Smooth muscle cell of the brain vasculature (primary cell): ENCODE measurements at regions not wholly inside any gene's neighbourhood (a gene's known extent, or its start where the extent isn't known, plus 50 kb on each side); places are given as distances from the start of the nearest gene placed in this dataset.

ENCODE experiments used
- DNase-seq: peaks from one replicate; pipeline ENCODE4 v3.0.0-alpha.2; 2012; ENCODE audit warnings: low read depth, low spot score

GRCh38 chr16:79372503-79373184, 227.9 kb downstream of the MAF start:
- peak; percentile 4 for DNase-seq

- no peak for DNase-seq
These were observed 229.8 kb downstream of the MAF start for GRCh38 chr16:79370736-79371135.

- no peak for DNase-seq
These were observed 230.7 kb downstream of the MAF start for GRCh38 chr16:79369796-79370195.

DNA sequence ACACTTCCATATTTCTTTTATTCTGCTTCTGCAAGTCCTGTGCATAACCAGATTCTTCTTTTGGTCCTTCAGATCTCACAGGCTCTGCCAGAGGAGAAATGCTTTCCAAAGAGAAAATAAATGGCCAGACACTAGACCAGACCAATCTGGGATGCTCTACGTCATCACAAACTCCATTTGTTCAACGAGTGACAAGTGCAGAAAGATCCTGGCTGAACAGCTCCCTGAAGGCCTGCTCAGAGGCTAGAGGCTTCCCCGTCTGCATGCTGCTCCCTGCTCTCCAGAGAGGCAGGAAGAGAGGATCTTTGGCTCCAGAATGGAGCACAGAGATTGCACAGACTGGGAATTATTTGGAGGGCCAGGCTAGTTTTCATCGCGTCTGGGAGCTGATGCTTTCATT, 232.7 kb downstream of the MAF start:
- no peak for DNase-seq

DNA sequence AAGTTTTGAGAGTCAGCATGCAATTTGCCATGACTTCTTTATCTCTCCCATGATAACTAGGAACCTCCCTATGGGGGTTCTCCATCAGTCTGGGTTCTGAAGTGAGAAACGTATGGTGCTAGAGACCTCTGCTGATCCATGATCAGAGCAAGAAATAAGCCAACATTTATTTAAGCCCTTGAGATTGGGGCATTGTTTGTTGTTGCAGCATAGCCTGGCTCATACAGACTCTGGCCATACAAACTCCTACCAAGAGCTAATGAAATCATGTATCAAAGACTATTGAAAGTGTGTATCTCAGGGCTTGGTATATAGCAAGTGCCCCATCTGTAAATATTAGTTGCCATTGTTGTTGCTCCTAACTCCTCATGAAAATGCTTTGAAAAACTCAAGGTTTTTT, 233.9 kb downstream of the MAF start:
- DNase-seq = no peak

DNA sequence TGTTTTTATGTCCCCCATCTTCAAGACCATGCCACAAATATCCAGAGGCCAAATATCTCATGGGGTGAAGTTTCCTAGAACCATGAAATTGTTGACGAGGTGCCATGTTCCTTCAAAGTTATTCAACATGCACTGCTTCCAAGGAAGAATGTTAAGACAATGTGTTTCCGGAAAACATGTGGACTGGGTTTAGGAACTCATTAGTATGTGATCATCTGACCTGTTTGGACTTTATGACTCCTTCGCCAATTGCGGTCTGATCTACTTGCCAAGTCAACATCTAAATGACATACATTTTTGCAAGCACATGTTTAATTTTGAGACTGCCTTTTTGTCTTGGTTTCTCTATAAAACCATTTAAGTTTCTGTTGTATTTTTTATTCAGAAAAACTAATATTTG, 234.8 kb downstream of the MAF start:
- no peak for DNase-seq

DNA sequence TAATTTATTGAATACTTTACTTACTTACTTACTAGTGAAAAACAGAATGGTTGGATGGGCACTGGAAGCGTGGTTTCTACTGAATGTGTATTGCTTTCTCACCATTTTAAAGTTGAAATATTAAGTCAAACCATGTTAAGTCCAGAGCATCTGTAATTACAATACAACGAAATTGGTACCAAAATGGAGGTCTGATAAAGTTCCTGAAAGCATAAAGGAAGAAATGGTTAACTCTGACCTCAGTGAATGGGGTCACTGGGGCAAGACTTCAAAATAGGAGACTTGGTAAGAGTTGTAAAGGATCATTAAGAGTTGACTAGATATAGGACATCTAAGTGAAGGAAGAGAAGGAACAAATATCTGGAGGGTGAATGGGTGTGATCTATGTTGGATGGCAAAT, 237.1 kb downstream of the MAF start:
- DNase-seq = no peak

DNA sequence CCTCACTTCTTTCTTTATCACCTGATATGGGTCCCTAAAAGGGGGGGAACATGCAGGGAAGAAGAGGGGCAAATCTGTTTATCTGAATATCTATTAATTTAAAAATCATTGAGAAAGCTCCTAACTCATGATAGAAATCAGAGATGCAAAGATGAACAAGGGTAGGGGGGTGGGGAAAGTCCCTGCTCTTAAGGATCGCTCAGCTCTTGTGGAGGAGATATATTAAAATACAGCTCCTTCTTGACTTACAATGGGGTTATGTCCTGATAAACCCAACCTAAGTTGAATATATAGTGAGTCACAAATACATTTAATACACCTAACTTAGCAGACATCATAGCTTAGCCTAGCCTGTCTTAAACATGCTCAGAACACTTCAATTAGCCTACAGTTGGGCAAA, 237.5 kb downstream of the MAF start:
- no peak for DNase-seq

DNA sequence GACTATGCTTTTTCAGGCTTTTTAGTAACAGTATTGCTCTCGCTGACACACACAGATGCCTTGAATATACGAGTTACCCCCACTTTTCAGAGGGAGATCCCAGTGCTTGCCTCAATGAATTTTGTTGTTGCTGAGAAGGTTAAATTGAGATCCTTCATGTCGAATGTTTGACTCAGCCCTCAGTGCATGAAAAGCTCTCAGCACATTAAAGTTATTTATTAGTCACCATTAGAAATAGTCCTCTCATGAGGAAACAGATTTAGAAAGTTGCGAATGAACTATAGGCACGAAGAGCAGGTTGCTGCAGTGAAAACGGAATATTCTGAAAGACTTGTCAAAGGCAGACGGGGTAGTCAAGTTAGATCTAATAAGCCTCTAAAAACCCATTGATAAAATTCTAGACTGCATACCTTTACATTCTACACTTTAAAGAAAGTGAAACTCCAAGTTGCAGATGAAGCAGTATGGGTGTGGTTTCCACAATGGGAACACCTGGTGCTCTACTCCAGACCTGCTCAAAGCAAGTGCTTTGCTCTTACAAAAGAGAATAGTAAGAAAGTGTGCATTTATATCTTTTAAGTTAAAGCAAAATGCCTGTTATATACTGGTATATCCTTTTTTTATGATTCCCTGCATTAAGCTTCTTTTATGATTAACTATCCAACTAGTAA, 238.1 kb downstream of the MAF start:
- DNase-seq = no peak

GRCh38 chr16:79361132-79361751, 239.3 kb downstream of the MAF start:
- DNase-seq = no peak

- DNase-seq = no peak
These were observed 240.3 kb downstream of the MAF start for GRCh38 chr16:79360267-79360666.

DNA sequence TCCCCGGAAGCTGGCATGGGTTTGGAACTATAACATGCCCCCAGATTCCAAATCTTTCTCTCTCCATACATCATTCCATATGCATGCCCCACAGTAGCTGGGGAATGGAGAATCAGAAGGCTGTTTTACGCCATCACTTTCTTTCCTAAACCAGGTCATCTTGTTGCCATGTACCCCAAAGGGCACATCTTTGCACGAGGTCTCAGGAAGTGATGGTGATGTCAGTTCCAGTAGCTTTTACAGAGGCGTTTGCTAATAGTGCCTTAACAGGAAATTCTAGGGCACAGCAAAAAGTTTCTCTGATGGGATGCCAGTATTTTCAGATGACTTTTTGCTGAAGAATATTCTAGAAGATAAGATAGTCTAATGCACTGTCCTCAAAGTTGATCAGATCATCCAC, 241.5 kb downstream of the MAF start:
- no peak for DNase-seq

DNA sequence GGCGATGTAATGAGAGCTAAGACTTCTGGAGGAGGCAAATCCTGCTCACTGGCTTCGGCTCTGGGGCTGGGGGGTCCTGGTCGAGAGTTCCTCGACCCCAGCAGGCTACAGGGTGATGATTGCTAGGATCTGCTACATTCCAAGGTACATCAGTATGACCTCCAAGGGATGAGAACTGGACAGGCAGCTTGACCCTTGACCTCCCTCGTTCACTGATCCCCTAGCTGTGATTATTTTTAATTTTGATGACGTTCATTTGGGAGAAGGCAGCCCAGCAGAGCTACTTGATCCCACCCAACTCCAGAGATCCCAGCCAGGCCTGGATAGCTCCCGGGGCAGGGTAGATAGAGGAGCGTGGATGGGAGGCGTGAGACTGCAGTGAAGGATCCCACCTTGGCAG, 242.3 kb downstream of the MAF start:
- no peak for DNase-seq

DNA sequence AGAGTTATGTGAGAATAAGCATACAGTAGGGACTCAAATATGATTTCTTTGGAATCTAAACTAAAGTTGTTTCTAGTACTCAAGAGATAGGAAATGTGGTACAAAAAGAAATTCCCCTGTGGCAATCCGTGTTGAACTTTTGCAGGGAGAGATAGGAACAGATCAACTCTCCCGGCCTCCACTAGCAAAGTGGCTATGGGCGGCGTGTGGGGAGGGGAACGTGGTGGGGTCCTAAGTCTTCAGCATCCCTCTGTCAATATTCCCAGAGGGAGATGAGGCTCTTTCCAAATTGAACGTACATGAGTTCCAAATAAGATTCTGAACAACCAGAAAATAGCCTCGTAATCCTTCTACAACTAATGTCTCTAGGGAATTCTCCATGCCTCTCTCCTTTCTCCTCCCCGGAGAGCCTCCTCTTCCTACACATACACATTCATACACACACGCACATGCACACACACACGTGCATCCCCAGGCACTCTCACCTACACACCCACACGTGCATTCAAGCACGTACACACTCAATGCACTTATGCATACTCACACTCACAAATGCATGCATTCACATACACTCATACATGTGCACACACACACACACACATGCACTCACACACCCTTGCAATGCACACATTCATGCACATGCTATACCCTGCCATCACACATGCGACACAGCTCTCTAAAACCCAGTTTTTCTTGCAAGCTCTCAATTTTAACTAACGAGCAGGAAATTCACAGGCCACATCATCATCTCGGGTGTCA, 244.8 kb downstream of the MAF start:
- no peak for DNase-seq

DNA sequence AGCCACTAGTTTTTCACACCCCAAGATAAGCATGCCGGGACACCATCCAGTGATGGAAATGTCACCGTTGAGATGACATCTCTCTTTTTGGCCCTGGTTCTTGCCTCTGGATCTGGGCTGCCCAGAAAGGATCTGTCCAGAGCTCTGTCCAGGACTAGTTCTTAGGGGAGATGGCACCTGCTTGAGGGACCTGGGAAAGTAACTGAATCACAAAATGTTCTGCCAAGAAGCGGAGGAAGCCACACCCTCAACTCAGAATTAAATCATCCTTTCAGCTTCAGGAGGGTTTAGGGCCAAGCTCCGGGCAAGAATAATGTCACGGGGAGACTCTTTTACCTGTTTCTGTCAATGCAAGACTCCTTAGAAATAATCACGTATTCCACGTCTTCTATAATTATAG, 248.6 kb downstream of the MAF start:
- no peak for DNase-seq

DNA sequence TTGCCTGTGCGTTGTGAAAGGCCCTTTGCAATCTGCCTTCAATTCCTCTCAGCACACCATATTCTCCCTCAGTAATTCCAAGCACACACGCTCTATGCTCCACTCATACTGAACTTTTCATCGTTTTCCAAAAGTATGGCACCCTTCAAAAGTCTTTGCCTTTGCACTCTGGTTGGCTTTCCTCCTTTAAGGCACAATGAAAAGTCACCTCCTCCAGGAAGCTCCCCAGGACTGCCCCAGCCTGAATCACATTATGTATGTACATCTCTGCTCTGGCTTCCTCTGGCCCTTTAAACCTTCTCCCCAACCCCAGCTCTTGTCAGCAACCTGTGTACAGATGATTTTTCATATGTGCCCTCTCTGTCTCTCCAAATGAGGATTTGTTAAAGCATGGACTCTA, 250.7 kb downstream of the MAF start:
- no peak for DNase-seq

DNA sequence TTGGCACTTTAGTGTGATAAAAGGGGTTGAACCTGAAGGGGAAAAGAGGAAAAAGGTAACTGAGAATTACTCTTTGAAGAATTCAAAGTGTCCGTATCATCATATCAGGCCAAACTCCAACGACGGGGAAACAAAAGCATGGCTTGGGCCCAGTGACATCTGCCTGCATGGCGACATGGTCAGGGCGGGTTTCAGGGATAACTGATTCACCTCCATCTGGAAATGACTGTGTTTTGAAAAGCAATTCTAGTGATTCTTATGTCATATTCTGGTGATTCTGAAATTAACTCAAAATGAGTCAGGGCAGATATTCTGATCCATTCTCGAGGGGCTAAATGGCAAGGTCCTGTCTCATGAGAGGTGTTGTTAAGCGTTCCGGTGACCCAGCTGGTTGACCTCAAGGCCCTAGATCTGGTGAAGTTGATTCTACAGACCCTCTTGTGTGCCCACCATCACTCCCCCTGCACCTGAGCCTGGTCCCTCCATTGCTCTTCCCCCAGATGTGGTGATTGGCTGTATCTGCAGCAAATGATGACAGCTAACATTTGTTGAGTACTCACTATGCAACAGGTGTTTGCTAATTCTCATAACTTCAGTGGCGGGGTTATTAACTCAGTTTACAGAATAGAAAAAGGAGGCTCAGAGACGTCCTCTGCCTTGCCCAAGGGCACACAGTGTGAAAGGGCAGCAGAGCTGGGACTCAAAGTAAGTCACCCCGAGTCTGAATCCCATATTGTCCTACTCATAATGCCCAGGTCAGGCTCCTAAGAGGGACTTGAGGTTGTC, 251.8 kb downstream of the MAF start:
- no peak for DNase-seq

DNA sequence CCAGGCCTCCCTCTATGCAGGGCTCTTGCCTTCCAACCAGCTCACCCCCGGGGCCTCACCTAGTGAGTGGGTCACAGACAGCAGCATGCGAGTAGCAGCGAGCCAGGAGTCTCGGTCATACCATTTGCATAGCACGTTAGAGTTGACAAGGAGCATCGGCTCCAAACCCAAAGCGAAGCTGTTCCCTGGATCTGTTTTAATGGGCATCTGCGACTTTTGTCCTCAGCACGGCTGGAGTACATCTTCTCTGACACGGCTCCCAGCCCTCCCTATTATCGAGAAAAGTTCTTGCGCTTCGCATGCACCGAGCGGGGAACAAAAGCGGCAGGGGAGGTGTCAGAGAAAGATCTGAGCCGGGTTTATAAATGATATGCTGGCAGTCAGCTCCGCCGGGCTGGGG, 253.3 kb downstream of the MAF start:
- DNase-seq = no peak

GRCh38 chr16:79339863-79340262, 260.7 kb downstream of the MAF start:
- DNase-seq = no peak

GRCh38 chr16:79337906-79338305, 262.6 kb downstream of the MAF start:
- no peak for DNase-seq

DNA sequence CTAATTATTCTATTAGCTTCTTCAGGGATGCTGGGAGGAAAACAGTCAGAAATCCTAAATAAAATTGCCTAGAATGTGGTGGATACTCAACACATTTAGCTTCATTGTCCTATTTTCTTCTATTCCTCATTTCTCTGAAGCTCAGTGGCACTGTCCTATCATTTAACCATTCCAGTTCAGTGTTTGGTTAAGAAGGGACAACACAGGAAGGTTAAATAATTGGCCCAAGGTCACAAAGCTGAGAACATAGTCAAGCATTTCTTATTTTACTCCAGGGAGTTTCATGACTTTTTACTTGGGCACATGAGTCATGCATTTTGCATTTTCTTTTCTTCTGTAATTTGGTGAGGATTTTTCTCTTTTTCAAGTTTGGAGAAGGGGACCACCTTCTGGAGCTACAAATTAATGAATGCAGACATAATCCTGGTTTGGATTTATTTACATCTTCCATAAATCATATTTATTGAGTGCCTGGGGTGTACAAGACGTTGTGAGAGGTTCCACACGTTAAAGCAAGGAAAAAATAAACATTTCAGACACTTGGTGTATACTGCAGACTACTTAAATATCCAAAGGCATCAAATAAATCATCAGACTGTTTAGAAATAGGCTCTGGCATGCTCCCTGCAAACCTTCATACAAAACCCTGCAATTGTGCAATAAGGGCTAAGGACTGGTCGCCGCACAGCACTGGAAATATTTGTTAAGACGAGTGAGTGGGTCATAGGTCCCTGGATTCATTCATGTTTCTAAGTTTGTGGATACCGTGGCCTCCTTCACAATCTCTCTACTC, 263.9 kb downstream of the MAF start:
- no peak for DNase-seq
